Esophagus (tissue), 2 donors: ENCODE measurements at regions not wholly inside any gene's neighbourhood (a gene's known extent, or its start where the extent isn't known, plus 50 kb on each side); places are given as distances from the start of the nearest gene placed in this dataset.
"Not testable (repeated sequence)": the region's sequence is repeated elsewhere in the genome, so short reads cannot be mapped to it uniquely, and the experiment has no call there.

Source experiments
- H3K27ac ChIP-seq, 2 donors: one replicate each; pipeline ENCODE4 v1.5.1; 2013; ENCODE audit warnings: low read depth in 2 of 2, mild to moderate bottlenecking in 2 of 2, inconsistent platforms in 1 of 2, low read length in 1 of 2, moderate library complexity in 1 of 2
- H3K27me3 ChIP-seq, 2 donors: one replicate each; pipeline ENCODE4 v1.6.1; 2013; ENCODE audit warnings: low read length in 2 of 2, control low read depth in 1 of 2, mild to moderate bottlenecking in 1 of 2; ENCODE audit not compliant: insufficient read depth in 2 of 2, control insufficient read depth in 1 of 2
- H3K36me3 ChIP-seq, 2 donors: one replicate each; pipeline ENCODE4 v1.6.1; 2013; ENCODE audit warnings: low read length in 1 of 2; ENCODE audit not compliant: control insufficient read depth in 2 of 2, insufficient read depth in 2 of 2
- H3K4me1 ChIP-seq, 2 donors: one replicate each; pipeline ENCODE4 v1.6.1; 2013; ENCODE audit warnings: low read length in 1 of 2; ENCODE audit not compliant: control insufficient read depth in 2 of 2, insufficient read depth in 2 of 2
- H3K4me3 ChIP-seq, 2 donors: one replicate each; pipeline ENCODE4 v1.5.1; 2013; ENCODE audit warnings: low read length in 2 of 2, mild to moderate bottlenecking in 2 of 2, low read depth in 1 of 2, moderate library complexity in 1 of 2
- H3K9me3 ChIP-seq, 2 donors: one replicate each; pipeline ENCODE4 v1.6.1; 2013; ENCODE audit warnings: mild to moderate bottlenecking in 2 of 2, low read depth in 1 of 2, low read length in 1 of 2, moderate library complexity in 1 of 2; ENCODE audit not compliant: control insufficient read depth in 2 of 2, insufficient read depth in 1 of 2
- WGBS, 2 donors: extraction: QIAGEN DNeasy Blood & Tissue Kit; methylation state at CpG; one replicate each; pipeline ENCODE4 v1.1.7; 2013; 5-methylcytosine and 5-hydroxymethylcytosine counted together
- donor health status: healthy with polysubstance abuse.
- donor health status: Bipolar disorder and iron deficiency.

DNA sequence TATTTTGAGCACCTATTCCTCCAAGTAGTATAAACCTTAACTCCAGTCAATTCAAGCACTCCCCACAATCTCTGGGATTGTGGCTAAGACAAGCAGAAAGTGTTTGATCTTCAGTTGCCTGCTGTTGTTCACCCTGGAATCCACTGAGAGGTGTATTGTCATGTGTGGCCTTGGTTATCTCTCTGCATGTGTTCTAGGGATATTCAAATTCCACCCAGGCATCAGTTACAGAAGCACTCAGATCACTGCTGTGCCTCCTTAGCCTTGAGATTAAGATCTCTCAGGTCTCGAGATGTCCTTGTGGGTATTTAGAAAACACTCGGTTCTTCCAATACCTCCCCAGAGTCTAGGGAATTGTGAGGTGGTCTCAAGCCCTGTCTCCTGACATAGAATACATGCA is 213.3 kb downstream of the SMARCA1 start:
- Histone ChIP-seq H3K27ac (no peak overlapping the region), H3K4me1 (no peaks in the 10 kb centered on the region), H3K9me3 (no peaks in the 10 kb centered on the region), H3K4me3 (no peak overlapping the region), H3K36me3 (no peaks in the 10 kb centered on the region), H3K27me3 (no peaks in the 10 kb centered on the region)
- 38 to 50% methylated on average over 2 of the region's 2 CpGs for WGBS, 2 donors

DNA sequence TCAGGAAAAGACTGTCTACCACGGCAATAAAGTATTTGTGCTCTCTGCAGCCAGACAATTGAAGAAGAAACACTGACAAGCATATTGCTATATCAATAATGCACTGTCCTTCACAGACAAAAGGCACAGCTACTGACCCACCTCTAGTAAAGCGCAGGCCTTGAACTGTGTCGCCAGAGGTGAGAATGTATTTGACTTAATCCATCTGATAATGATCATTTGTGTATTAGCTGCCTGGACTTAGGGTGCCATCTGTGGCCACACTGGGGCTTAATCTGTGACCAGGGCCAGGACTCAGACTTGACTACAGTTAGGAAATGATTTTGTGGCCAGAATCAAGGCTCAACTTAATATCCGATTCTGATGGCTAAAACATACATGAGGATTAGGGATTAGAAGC is 260.4 kb downstream of the SMARCA1 start:
- Histone ChIP-seq H3K27ac (no peak overlapping the region), H3K36me3 (no peaks in the 10 kb centered on the region), H3K9me3 (no peaks in the 10 kb centered on the region), H3K4me1 (no peaks in the 10 kb centered on the region), H3K4me3 (no peak overlapping the region), H3K27me3 (no peaks in the 10 kb centered on the region)
- WGBS, 2 donors: 65 to 83% methylated on average over 4 of the region's 4 CpGs

- H3K9me3 ChIP-seq, H3K4me3 ChIP-seq, H3K27ac ChIP-seq, H3K4me1 ChIP-seq, H3K36me3 ChIP-seq, H3K27me3 ChIP-seq: not testable (repeated sequence)
- WGBS, 2 donors: 79 to 93% methylated on average over 5 of the region's 5 CpGs
Observed at GRCh38 chrX:129255516-129255915, 267.8 kb downstream of the SMARCA1 start.

- H3K27me3 ChIP-seq: no peaks in the 10 kb centered on the region
- H3K27ac ChIP-seq: no peak overlapping the region
- H3K9me3 ChIP-seq: no peaks in the 10 kb centered on the region
- no peaks in the 10 kb centered on the region for H3K4me1 ChIP-seq
- no peaks in the 10 kb centered on the region for H3K36me3 ChIP-seq
- WGBS, 2 donors: 42 to 74% methylated on average over 3 of the region's 3 CpGs
- H3K4me3 ChIP-seq: no peak overlapping the region
Observed at GRCh38 chrX:129249563-129249962, 273.7 kb downstream of the SMARCA1 start.

DNA sequence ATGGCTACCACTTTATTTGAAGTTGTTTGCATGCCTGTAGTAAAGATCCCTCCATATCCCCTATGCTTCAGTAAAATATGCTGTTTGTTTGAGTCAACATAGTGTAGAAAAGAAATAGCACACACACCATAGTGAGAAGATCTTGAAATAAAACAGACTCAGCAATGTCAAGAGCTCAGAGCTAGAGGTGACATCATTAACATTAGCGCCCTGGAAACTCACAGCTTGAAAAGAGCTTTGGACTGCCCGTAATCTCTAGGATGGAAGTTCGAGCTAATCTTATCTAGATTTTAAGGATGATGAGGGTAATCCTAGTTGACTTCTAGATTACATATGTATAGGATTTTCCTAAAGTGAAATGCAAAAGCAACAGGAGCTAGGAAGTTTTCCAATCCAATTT is 275.6 kb downstream of the SMARCA1 start:
- Histone ChIP-seq H3K4me3 (no peak overlapping the region), H3K27ac (no peak overlapping the region), H3K9me3 (no peaks in the 10 kb centered on the region), H3K4me1 (no peaks in the 10 kb centered on the region), H3K27me3 (no peaks in the 10 kb centered on the region), H3K36me3 (no peaks in the 10 kb centered on the region)
- 53 to 67% methylated on average over 3 of the region's 3 CpGs for WGBS, 2 donors

- H3K27me3 ChIP-seq: no peaks in the 10 kb centered on the region
- WGBS, 2 donors: 62 to 75% methylated on average over 2 of the region's 2 CpGs
- H3K36me3 ChIP-seq: no peaks in the 10 kb centered on the region
- no peak overlapping the region for H3K27ac ChIP-seq
- peaks cover 0 to 2% of the 10 kb centered on the region in 2 donors for H3K9me3 ChIP-seq
- no peak overlapping the region for H3K4me3 ChIP-seq
- H3K4me1 ChIP-seq: no peaks in the 10 kb centered on the region
Observed at GRCh38 chrX:129239371-129239770, 283.9 kb downstream of the SMARCA1 start.

DNA sequence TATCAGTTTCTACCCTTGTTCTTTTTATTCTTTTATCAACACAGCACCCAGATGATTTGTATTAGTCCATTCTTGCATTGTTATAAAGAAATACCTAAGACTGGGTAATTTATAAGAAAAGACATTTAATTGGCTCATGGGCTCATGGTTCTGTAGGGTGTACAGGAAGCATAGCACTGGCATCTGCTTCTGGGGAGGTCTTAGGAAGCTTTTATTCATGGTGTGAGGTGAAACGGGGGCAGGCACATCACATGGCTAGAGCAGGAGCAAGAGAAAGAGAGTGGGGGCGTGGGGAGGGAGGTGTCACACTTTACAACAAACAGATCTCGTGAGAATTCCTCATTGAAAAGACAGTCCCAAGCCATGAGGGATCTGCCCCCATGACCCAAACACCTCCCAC is 285.3 kb downstream of the SMARCA1 start:
- Histone ChIP-seq H3K9me3 (peaks cover 0 to 2% of the 10 kb centered on the region in 2 donors), H3K4me1 (no peaks in the 10 kb centered on the region), H3K27ac (no peak overlapping the region), H3K27me3 (no peaks in the 10 kb centered on the region), H3K36me3 (no peaks in the 10 kb centered on the region), H3K4me3 (no peak overlapping the region)
- WGBS, 2 donors: 50 to 73% methylated on average over 3 of the region's 3 CpGs

GRCh38 chrX:129235903-129236302 is 287.4 kb downstream of the SMARCA1 start:
- Histone ChIP-seq H3K36me3 (no peaks in the 10 kb centered on the region), H3K9me3 (peaks cover 0 to 2% of the 10 kb centered on the region in 2 donors), H3K27ac (no peak overlapping the region), H3K4me1 (no peaks in the 10 kb centered on the region), H3K27me3 (no peaks in the 10 kb centered on the region), H3K4me3 (no peak overlapping the region)
- WGBS, 2 donors: 39 to 55% methylated on average over 1 of the region's 1 CpG

- H3K27me3 ChIP-seq: no peaks in the 10 kb centered on the region
- H3K4me3 ChIP-seq: no peak overlapping the region
- H3K9me3 ChIP-seq: no peaks in the 10 kb centered on the region
- H3K27ac ChIP-seq: no peak overlapping the region
- WGBS, 2 donors: 61 to 66% methylated on average over 1 of the region's 1 CpG
- no peaks in the 10 kb centered on the region for H3K4me1 ChIP-seq
- no peaks in the 10 kb centered on the region for H3K36me3 ChIP-seq
Observed at GRCh38 chrX:129233786-129234185, 289.5 kb downstream of the SMARCA1 start.

GRCh38 chrX:129230850-129231512 is 292.3 kb downstream of the SMARCA1 start:
- no peak overlapping the region for H3K27ac ChIP-seq
- H3K4me3 ChIP-seq: no peak overlapping the region
- H3K4me1 ChIP-seq: no peaks in the 10 kb centered on the region
- H3K36me3 ChIP-seq: no peaks in the 10 kb centered on the region
- no peaks in the 10 kb centered on the region for H3K9me3 ChIP-seq
- no peaks in the 10 kb centered on the region for H3K27me3 ChIP-seq
- 52 to 55% methylated on average over 5 of the region's 5 CpGs for WGBS, 2 donors
